B cell (primary cell): ENCODE measurements at regions not wholly inside any gene's neighbourhood (a gene's known extent, or its start where the extent isn't known, plus 50 kb on each side); places are given as distances from the start of the nearest gene placed in this dataset.

Experiments used
- ATAC-seq: fragments of 200-7000 bp; cut with Tn5 transposase; one replicate; pipeline ENCODE4 v1.10.0; 2021; ENCODE audit warnings: low read depth, mild to moderate bottlenecking, moderate number of reproducible peaks, moderate library complexity
- CTCF ChIA-PET: fragments of 350-600 bp; sonication (Branson Sonifier 250); formaldehyde crosslinking; loops from one replicate; lab custom pipeline; 2021; ENCODE audit warnings: antibody characterized with exemption, inconsistent platforms; lab: Charles Lee
- POLR2A ChIA-PET: fragments of 350-600 bp; sonication (Branson Sonifier 250); formaldehyde crosslinking; loops from one replicate; lab custom pipeline; 2021; ENCODE audit warnings: antibody characterized with exemption; lab: Charles Lee
- DNase-seq: peaks from one replicate; pipeline ENCODE4 v3.0.0; 2013
- H2AFZ ChIP-seq: 2 replicates; pipeline ENCODE4 v1.6.1; 2012; ENCODE audit warnings: mild to moderate bottlenecking, low read depth, low read length; ENCODE audit not compliant: insufficient read depth, poor library complexity, severe bottlenecking
- H3K27ac ChIP-seq, 2 donors: 1 replicate in 1 of 2; 2 replicates in 1 of 2; pipeline ENCODE4 v1.5.1; 2012 to 2013; ENCODE audit warnings: low read length in 2 of 2, mild to moderate bottlenecking in 2 of 2, moderate library complexity in 1 of 2
- H3K27me3 ChIP-seq, 4 experiments: fragments of 200-600 bp in 1 of 4; sonication (generic) in 1 of 4; replicated peaks in 1 of 4; 1 replicate in 2 of 4; 2 replicates in 2 of 4; pipeline versions ENCODE4 v1.6.1 to v1.7.0; 2013 to 2016; ENCODE audit warnings: low read length in 3 of 4, mild to moderate bottlenecking in 2 of 4, mixed read lengths in 1 of 4, moderate library complexity in 1 of 4; ENCODE audit not compliant: insufficient read depth in 4 of 4, control insufficient read depth in 3 of 4; ENCODE audit errors: control extremely low read depth in 1 of 4
- H3K36me3 ChIP-seq, 2 experiments: replicated peaks in 1 of 2; 1 replicate in 1 of 2; 2 replicates in 1 of 2; pipeline versions ENCODE4 v1.6.1 to v1.7.1; 2013; ENCODE audit warnings: low read length in 1 of 2; ENCODE audit not compliant: insufficient read depth in 2 of 2, control insufficient read depth in 1 of 2; ENCODE audit errors: control extremely low read depth in 1 of 2, extremely low read depth in 1 of 2
- H3K4me1 ChIP-seq, 2 donors: fragments of 200-600 bp in 1 of 2; sonication (generic) in 1 of 2; 1 replicate in 1 of 2; 2 replicates in 1 of 2; pipeline versions ENCODE4 v1.5.1 to v1.6.1; 2013 to 2017; ENCODE audit warnings: low read length in 2 of 2; ENCODE audit not compliant: control insufficient read depth in 2 of 2, insufficient read depth in 2 of 2
- H3K4me2 ChIP-seq: replicated peaks from 2 replicates; pipeline ENCODE3; 2012; ENCODE audit warnings: mild to moderate bottlenecking, low read depth, low read length; ENCODE audit not compliant: poor library complexity, severe bottlenecking
- H3K4me3 ChIP-seq, 5 experiments: fragments of 200-600 bp in 1 of 5; sonication (generic) in 1 of 5; 1 replicate in 3 of 5; 2 replicates in 2 of 5; pipeline versions ENCODE4 v1.5.1 to v1.7.0; 2011 to 2016; ENCODE audit warnings: low read length in 4 of 5, mild to moderate bottlenecking in 4 of 5, low read depth in 2 of 5, control low read depth in 1 of 5, moderate library complexity in 1 of 5; ENCODE audit not compliant: insufficient read depth in 1 of 5; ENCODE audit errors: control extremely low read depth in 1 of 5, extremely low read depth in 1 of 5
- H3K79me2 ChIP-seq: fragments of 200-600 bp; sonication (generic); one replicate; pipeline ENCODE4 v1.6.0; 2016; ENCODE audit warnings: low read length; ENCODE audit not compliant: control insufficient read depth, insufficient read depth
- H3K9ac ChIP-seq: fragments of 200-600 bp; sonication (generic); 2 replicates; pipeline ENCODE4 v1.6.1; 2017; ENCODE audit warnings: mild to moderate bottlenecking, low read length, moderate library complexity
- H3K9me3 ChIP-seq, 3 donors: one replicate each; pipeline versions ENCODE4 v1.6.1 to v1.7.1; 2013; ENCODE audit warnings: low read length in 2 of 3; ENCODE audit not compliant: control insufficient read depth in 2 of 3, insufficient read depth in 1 of 3; ENCODE audit errors: control extremely low read depth in 1 of 3
- H4K20me1 ChIP-seq: 2 replicates; pipeline ENCODE4 v1.6.0; 2012; ENCODE audit warnings: mild to moderate bottlenecking, low read length; ENCODE audit not compliant: insufficient read depth, control insufficient read depth, poor library complexity, severe bottlenecking
- H3K27ac Mint-ChIP-seq: one replicate; pipeline ENCODE4 v1.8.0; 2021; ENCODE audit warnings: mixed read lengths
- H3K27me3 Mint-ChIP-seq: one replicate; pipeline ENCODE4 v1.8.0; 2021; ENCODE audit warnings: mixed read lengths
- H3K4me1 Mint-ChIP-seq: one replicate; pipeline ENCODE4 v1.8.0; 2021; ENCODE audit warnings: mixed read lengths
- H3K4me3 Mint-ChIP-seq: one replicate; pipeline ENCODE4 v1.8.0; 2021; ENCODE audit warnings: mixed read lengths
- H3K9me3 Mint-ChIP-seq: one replicate; pipeline ENCODE4 v1.8.0; 2022; ENCODE audit warnings: mixed read lengths; ENCODE audit not compliant: insufficient read depth
- CTCF ChIP-seq: fragments of 200-600 bp; IDR thresholded peaks from one replicate; pipeline ENCODE4 v1.8.0; 2022; ENCODE audit warnings: antibody characterized with exemption, mild to moderate bottlenecking
- EZH2 ChIP-seq: IDR thresholded peaks from 2 replicates; pipeline ENCODE4 v1.6.1; 2012; ENCODE audit warnings: borderline replicate concordance, low read depth, mild to moderate bottlenecking, moderate library complexity, low read length; ENCODE audit not compliant: insufficient read depth, poor library complexity, severe bottlenecking
- WGBS: methylation state at CpG from one replicate; pipeline ENCODE4 v1.1.5; 2013; ENCODE audit warnings: missing lambda C conversion rate; ENCODE audit not compliant: insufficient coverage; 5-methylcytosine and 5-hydroxymethylcytosine counted together
- intact Hi-C: fragments of 100-400 bp; cut with micrococcal nuclease; formaldehyde crosslinking; loops from one replicate; pipeline ENCODE4 v1.10.0; 2022

GRCh38 chr16:51892293-51893007 is 654.5 kb downstream of the TOX3 start:
- H3K36me3 ChIP-seq = no peaks in the 10 kb centered on the region
- no peak overlapping the region for H2AFZ ChIP-seq
- Mint-ChIP-seq H3K27me3 (no peaks in the 10 kb centered on the region), H3K27ac (no peak overlapping the region), H3K4me1 (no peaks in the 10 kb centered on the region), H3K4me3 (no peak overlapping the region), H3K9me3 (peaks cover 6% of the 10 kb centered on the region)
- DNase-seq (no peak), ATAC-seq (no peak)
- no peaks in the 10 kb centered on the region for H3K4me1 ChIP-seq
- intact Hi-C loops = no loop called here
- no peaks in the 10 kb centered on the region for H3K27me3 ChIP-seq
- H3K9ac ChIP-seq = no peak overlapping the region
- H3K79me2 ChIP-seq = no peaks in the 10 kb centered on the region
- TF ChIP-seq CTCF (no peak), EZH2 (no peak)
- no peak overlapping the region for H3K4me3 ChIP-seq
- H4K20me1 ChIP-seq = no peaks in the 10 kb centered on the region
- H3K4me2 ChIP-seq = no peak overlapping the region
- POLR2A ChIA-PET = no interaction called here
- H3K9me3 ChIP-seq = no peaks in the 10 kb centered on the region
- no peak overlapping the region for H3K27ac ChIP-seq
- WGBS = 88% methylated on average over 5 of the region's 11 CpGs
- CTCF ChIA-PET = no interaction called here

GRCh38 chr16:51888534-51888933 is 658.4 kb downstream of the TOX3 start:
- DNase-seq (no peak), ATAC-seq (no peak)
- no peaks in the 10 kb centered on the region for H4K20me1 ChIP-seq
- intact Hi-C loops = no loop called here
- H3K9me3 ChIP-seq = no peaks in the 10 kb centered on the region
- Mint-ChIP-seq H3K27me3 (no peaks in the 10 kb centered on the region), H3K27ac (no peak overlapping the region), H3K9me3 (peaks cover 9% of the 10 kb centered on the region), H3K4me1 (no peaks in the 10 kb centered on the region), H3K4me3 (no peak overlapping the region)
- H3K36me3 ChIP-seq = no peaks in the 10 kb centered on the region
- no peaks in the 10 kb centered on the region for H3K4me1 ChIP-seq
- no peaks in the 10 kb centered on the region for H3K79me2 ChIP-seq
- WGBS = no CpG with 5 or more reads among the region's 1 CpG
- H3K4me2 ChIP-seq = no peak overlapping the region
- no peak overlapping the region for H3K27ac ChIP-seq
- no peak overlapping the region for H2AFZ ChIP-seq
- ChIA-PET CTCF (no interaction called here), POLR2A (no interaction called here)
- H3K9ac ChIP-seq = no peak overlapping the region
- H3K27me3 ChIP-seq = no peaks in the 10 kb centered on the region
- TF ChIP-seq CTCF (no peak), EZH2 (no peak)
- no peak overlapping the region for H3K4me3 ChIP-seq
